Subcutaneous abdominal adipose tissue (tissue), 5 donors: ENCODE measurements at regions not wholly inside any gene's neighbourhood (a gene's known extent, or its start where the extent isn't known, plus 50 kb on each side); places are given as distances from the start of the nearest gene placed in this dataset.
A peak's percentile ranks its signal among the peaks of the same experiment; 100 is the strongest.

Experiments
- H3K27ac ChIP-seq: one replicate; pipeline ENCODE4 v1.7.0; 2013; ENCODE audit warnings: low read depth, mild to moderate bottlenecking, inconsistent platforms, low read length, moderate library complexity
- H3K27me3 ChIP-seq, 5 donors: one replicate each; pipeline ENCODE4 v1.7.0; 2013; ENCODE audit warnings: low read length in 5 of 5, inconsistent platforms in 1 of 5; ENCODE audit not compliant: control insufficient read depth in 5 of 5, insufficient read depth in 4 of 5
- H3K36me3 ChIP-seq, 5 donors: one replicate each; pipeline ENCODE4 v1.7.0; 2013; ENCODE audit warnings: low read length in 5 of 5; ENCODE audit not compliant: control insufficient read depth in 5 of 5, insufficient read depth in 5 of 5
- H3K4me1 ChIP-seq, 5 donors: one replicate each; pipeline ENCODE4 v1.7.0; 2013; ENCODE audit warnings: low read length in 5 of 5, mild to moderate bottlenecking in 3 of 5, moderate library complexity in 1 of 5; ENCODE audit not compliant: control insufficient read depth in 5 of 5, insufficient read depth in 5 of 5
- H3K4me3 ChIP-seq, 5 donors: one replicate each; pipeline ENCODE4 v1.7.0; 2013; ENCODE audit warnings: low read length in 5 of 5, low read depth in 1 of 5
- H3K9ac ChIP-seq, 5 donors: one replicate each; pipeline ENCODE4 v1.7.0; 2013; ENCODE audit warnings: low read length in 5 of 5, mild to moderate bottlenecking in 4 of 5, moderate library complexity in 3 of 5
- H3K9me3 ChIP-seq, 5 donors: one replicate each; pipeline ENCODE4 v1.7.0; 2013; ENCODE audit warnings: low read length in 5 of 5; ENCODE audit not compliant: control insufficient read depth in 5 of 5
- donor health status: healthy.
- donor health status: healthy.
- donor health status: healthy.
- donor health status: healthy.
- donor health status: healthy.

DNA sequence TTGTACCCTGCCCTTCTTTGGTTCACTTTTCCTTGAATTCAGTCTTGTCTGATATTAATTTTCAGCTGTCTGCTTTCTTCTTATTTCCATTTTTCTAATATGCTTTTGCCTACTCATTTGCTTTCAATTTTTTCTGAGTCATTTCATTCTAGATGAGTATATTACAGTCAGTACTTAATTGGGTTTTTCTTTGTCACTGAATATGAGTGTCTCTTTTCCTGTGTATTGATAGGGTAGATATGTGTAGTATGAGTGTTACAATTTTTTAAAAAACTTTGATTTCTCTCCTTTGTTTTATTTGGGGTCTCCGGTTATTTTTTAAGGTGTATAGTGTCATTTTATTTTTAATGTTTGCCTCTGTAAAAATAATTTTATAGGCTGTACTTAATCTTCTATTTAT, 222.2 kb downstream of the IDS start:
- H3K4me3 ChIP-seq = no peak overlapping the region
- H3K4me1 ChIP-seq = no peaks in the 10 kb centered on the region
- no peaks in the 10 kb centered on the region for H3K36me3 ChIP-seq
- H3K27ac ChIP-seq = no peak overlapping the region
- H3K27me3 ChIP-seq = no peaks in the 10 kb centered on the region
- H3K9ac ChIP-seq = no peak overlapping the region
- no peaks in the 10 kb centered on the region for H3K9me3 ChIP-seq

DNA sequence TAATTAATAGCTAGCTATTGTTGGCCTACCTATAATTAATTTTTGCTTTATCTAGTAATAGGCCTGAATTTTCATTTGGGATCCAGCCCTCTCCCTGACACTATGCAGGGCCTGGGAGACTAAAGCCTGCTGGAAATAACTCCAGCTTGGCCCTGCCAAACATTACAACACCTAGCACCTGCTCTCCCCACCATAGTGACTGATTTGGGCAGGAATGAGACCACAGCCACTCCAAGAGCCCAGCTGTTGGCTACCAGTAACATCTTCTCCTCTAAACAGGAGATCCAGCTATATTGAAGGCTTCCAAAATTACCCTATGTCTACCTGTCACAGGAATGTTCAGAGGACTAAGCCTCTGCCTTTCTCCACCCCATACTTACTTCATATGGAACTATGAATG, 225.1 kb downstream of the IDS start:
- Histone ChIP-seq H3K4me3 (no peak overlapping the region), H3K4me1 (peaks cover 0 to 21% (median 17%) of the 10 kb centered on the region in 5 donors), H3K27me3 (no peaks in the 10 kb centered on the region), H3K27ac (no peak overlapping the region), H3K36me3 (no peaks in the 10 kb centered on the region), H3K9me3 (no peaks in the 10 kb centered on the region), H3K9ac (no peak overlapping the region)

DNA sequence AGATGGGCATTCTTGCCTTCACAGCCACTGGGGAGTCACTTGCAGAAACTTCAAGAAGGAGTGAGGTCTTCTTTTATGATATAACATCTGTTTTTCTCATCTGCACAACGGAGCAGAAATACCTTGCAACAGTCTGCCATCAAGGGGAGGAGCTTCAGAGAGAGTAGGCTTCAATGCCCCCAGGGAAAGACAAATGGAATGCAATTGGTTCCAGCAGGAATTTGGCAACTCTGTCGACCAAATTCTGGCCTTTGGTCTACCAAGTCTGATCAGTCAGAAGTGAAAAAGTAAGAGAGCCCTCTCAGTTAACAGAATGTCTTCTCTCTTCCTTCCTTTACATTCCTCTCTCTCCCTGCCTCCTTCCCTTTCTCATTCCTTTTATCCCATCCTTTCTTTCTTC, 229.3 kb downstream of the IDS start:
- peaks cover 0 to 25% (median 21%) of the 10 kb centered on the region in 5 donors for H3K4me1 ChIP-seq
- H3K27ac ChIP-seq = peak overlapping the region; percentile 51
- H3K9me3 ChIP-seq = no peaks in the 10 kb centered on the region
- H3K36me3 ChIP-seq = no peaks in the 10 kb centered on the region
- no peak overlapping the region for H3K9ac ChIP-seq
- no peak overlapping the region for H3K4me3 ChIP-seq
- H3K27me3 ChIP-seq = no peaks in the 10 kb centered on the region

DNA sequence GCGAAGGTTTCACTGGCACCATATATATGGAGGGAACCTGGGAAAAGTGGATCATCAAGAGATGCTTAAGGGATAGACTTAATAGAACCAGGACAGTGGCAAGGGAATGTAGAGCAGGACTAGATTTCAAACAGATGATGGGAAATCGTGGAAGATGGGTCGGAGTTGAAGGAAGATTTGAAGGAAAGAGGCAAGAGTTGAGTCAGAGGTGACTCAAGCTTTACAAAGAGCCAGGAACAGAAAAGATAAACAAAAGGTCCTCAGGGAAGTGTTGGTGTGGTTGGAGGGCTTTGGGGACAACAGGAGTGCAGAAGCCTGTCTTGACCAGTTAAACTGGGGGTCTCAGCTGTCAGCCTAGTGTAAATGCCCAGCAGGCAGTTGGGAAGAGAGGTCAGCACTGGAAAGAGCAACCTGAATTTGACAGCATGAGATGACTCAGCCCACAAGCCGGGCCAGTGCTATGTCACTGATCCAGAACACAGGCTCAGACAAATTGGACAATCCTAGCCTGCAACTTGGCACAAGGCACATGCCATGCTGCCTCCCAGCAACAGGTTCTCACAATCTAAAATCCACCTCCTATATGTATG, 230.5 kb downstream of the IDS start:
- Histone ChIP-seq H3K27me3 (no peaks in the 10 kb centered on the region), H3K9ac (no peak overlapping the region), H3K9me3 (no peaks in the 10 kb centered on the region), H3K27ac (peak overlapping the region; percentile 11), H3K4me1 (peaks cover 0 to 25% (median 21%) of the 10 kb centered on the region in 5 donors), H3K4me3 (no peak overlapping the region), H3K36me3 (no peaks in the 10 kb centered on the region)

DNA sequence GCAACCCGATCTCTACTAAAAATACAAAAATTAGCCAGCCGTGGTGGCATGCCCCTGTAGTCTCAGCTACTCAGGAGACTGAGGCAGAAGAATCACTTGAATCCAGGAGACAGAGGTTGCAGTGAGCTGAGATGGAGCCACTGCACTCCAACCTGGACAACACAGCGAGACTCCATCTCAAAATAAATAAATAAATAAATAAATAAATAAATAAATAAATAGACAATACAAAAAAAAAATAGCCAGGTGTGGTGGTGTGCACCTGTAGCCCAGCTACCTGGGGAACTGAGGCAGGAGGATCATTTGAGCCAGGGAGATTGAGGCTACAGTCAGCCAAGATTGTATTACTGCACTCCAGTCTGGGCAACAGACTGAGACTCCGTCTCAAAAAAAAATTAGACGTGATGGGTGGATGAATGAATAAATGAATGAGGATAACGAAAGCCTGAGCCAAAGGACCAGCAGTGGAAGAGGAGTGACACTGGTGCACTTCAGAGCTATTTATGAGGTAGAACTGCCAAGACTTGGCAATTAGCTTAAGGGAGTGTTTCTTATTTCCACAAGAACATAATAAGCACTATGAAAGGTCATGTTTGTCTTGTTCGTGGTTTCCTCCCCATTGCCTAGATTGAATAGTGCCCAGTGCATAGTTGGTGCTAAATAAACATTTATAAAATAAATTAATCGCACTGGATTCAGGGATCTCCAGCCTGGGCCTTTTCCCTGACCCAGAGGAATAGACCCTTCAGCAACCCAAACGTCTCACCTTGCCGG, 232.2 kb downstream of the IDS start:
- peaks cover 0 to 4% (median 0%) of the 10 kb centered on the region in 5 donors for H3K27me3 ChIP-seq

DNA sequence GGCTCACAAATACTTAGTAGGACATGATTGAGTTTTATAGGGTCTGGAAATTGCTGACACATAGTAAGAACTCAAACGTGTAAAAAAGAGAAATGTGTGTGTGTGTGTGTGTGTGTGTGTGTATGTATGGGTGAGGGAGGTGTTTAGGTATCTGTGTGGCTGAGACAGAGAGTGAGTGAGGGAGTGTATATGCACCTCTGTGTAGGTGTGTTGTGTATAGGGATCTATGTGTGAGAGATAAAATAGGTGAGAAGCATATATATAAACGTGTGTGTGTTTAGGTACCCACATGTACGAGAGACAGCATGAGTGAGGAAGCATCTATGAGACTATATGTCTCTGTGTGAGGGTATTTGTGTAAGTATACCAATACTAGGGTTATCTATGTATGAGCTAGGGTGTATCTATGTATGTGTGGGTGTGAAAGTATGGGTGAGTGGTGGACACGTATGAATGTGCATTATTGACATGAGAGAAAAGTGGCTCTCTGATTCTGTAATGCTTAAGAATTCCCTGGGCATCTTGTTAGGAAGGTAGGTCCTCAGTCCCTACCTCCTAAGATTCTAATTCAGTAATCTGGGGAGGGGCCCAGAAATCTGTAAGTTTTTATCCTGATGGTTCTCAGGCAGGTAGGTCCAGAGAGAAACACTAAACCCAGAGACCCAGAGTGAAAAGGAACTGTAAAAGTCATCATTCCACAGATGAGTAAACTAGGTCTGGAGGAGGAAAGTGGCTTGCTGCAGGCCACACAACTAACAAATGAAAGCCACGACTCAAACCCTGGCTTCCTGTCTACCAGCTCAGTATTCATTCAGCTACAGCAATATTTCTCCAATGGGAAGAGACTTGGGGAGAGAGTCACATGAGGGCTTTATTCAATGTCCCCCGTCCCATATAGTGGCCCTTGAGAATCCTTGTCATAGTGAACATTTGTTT, 237.0 kb downstream of the IDS start:
- Histone ChIP-seq H3K9me3 (peaks cover 0 to 8% (median 0%) of the 10 kb centered on the region in 5 donors), H3K36me3 (no peaks in the 10 kb centered on the region), H3K4me1 (peaks cover 0 to 9% (median 0%) of the 10 kb centered on the region in 5 donors), H3K27me3 (peaks cover 0 to 4% (median 0%) of the 10 kb centered on the region in 5 donors), H3K9ac (no peak overlapping the region), H3K4me3 (no peak overlapping the region), H3K27ac (no peak overlapping the region)

More for the DNA sequence above, 232.2 kb downstream of the IDS start:
- Histone ChIP-seq H3K36me3 (no peaks in the 10 kb centered on the region), H3K9ac (no peak overlapping the region), H3K4me3 (no peak overlapping the region), H3K4me1 (peaks cover 0 to 27% (median 21%) of the 10 kb centered on the region in 5 donors), H3K27ac (no peak overlapping the region), H3K9me3 (no peaks in the 10 kb centered on the region)

DNA sequence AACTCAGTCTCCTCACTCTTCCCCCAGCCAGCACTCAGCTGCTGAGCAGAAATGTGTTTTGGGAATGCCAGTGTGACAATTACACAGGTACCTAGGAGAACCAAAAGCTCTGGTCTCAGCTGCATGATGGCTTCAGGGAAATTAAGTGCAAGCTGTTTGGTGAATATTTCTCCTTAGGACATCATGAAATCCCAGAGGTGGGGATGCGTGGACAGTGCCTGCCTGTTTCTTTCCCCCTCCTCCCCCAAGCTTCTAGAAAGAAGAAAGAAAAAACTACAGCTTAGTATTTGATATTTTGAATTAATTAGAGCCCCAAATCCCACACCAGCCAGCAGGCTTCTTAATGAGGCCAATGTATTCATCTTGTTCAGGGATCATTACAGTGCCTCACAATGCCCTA, 243.0 kb downstream of the IDS start:
- Histone ChIP-seq H3K9me3 (peaks cover 0 to 8% (median 0%) of the 10 kb centered on the region in 5 donors), H3K9ac (no peak overlapping the region), H3K36me3 (no peaks in the 10 kb centered on the region), H3K4me3 (no peak overlapping the region), H3K4me1 (peaks cover 0 to 4% (median 0%) of the 10 kb centered on the region in 5 donors), H3K27me3 (no peaks in the 10 kb centered on the region), H3K27ac (no peak overlapping the region)

DNA sequence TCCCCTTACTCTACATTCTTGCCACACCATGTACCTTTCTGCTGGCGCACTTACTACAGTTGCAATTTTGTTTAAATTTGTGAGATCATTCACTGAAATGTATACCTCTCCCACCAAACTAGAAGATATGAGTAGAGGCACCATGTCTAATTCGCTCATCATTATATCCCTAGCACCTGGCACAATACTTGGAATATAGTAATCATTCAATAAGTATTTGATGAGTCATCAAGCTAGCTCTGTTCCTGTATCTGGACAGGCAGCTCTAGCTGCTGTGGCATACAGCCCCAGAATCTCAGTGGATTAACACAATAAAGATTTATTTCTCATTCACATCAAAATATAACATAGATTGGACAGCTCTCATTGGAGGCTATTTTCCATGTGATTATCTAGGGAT, 245.9 kb downstream of the IDS start:
- Histone ChIP-seq H3K4me1 (peaks cover 0 to 24% (median 20%) of the 10 kb centered on the region in 5 donors), H3K27me3 (no peaks in the 10 kb centered on the region), H3K9me3 (peaks cover 0 to 1% (median 0%) of the 10 kb centered on the region in 5 donors), H3K9ac (no peak overlapping the region), H3K27ac (no peak overlapping the region), H3K4me3 (no peak overlapping the region), H3K36me3 (no peaks in the 10 kb centered on the region)

DNA sequence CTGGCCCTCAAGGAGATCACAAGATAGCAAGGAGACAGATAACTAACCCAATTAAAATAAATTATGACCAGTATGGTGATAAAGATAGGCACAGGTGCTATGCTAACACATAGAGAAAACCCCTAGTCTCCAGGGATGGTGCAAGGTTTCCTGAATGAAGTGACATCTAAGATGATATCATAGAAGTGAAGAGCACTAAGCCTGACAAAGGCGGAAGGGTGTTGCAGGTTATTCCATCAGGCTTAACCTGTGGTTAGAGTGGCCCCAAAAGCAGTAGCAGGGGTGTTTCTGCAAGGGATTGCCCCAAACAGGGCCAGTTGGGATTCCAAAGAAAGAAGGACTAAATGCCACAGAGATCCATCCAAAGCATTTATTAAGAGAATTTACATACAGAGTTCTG, 249.2 kb downstream of the IDS start:
- no peak overlapping the region for H3K9ac ChIP-seq
- H3K4me1 ChIP-seq = peaks cover 0 to 34% (median 22%) of the 10 kb centered on the region in 5 donors
- no peaks in the 10 kb centered on the region for H3K36me3 ChIP-seq
- H3K27ac ChIP-seq = no peak overlapping the region
- H3K4me3 ChIP-seq = no peak overlapping the region
- H3K9me3 ChIP-seq = no peaks in the 10 kb centered on the region
- H3K27me3 ChIP-seq = no peaks in the 10 kb centered on the region
